ENCODE measurements at regions not wholly inside any gene's neighbourhood (a gene's known extent, or its start where the extent isn't known, plus 50 kb on each side); places are given as distances from the start of the nearest gene placed in this dataset.
"Not testable (repeated sequence)": the region's sequence is repeated elsewhere in the genome, so short reads cannot be mapped to it uniquely, and the experiment has no call there.

DNA sequence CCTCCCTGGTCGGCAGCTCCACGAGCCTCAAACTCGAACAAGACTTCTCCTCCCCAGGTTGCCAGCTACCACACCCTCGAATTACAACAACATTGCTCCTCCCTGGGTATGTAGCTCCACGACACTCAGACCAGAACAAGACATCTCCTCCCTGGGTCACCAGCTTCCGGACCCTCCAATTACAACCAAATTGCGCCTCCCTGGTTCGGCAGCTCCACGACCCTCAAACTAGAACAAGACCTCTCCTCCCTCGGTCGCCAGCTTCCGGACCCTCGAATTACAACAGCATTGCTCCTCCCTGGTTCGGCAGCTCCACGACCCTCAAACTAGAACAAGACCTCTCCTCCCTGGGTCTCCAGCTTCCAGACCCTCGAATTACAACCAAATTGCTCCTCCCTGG lies 315.3 kb downstream of the PREX1 start:
- not testable (repeated sequence) for H3K4me1 Mint-ChIP-seq, H3K4me3 Mint-ChIP-seq, H3K27me3 Mint-ChIP-seq, H3K36me3 Mint-ChIP-seq, H3K9me3 Mint-ChIP-seq, H3K27ac Mint-ChIP-seq

DNA sequence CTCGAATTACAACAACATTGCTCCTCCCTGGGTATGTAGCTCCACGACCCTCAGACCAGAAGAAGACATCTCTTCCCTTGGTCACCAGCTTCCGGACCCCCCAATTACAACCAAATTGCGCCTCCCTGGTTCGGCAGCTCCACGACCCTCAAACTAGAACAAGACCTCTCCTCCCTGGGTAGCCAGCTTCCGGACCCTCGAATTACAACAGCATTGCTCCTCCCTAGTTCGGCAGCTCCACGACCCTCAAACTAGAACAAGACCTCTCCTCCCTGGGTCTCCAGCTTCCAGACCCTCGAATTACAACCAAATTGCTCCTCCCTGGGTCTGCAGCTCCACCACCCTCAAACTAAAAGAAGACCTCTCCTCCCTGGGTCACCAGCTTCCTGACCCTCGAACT lies 322.7 kb downstream of the PREX1 start:
- not testable (repeated sequence) for H3K27me3 Mint-ChIP-seq, H3K36me3 Mint-ChIP-seq, H3K9me3 Mint-ChIP-seq, H3K4me3 Mint-ChIP-seq, H3K4me1 Mint-ChIP-seq, H3K27ac Mint-ChIP-seq

DNA sequence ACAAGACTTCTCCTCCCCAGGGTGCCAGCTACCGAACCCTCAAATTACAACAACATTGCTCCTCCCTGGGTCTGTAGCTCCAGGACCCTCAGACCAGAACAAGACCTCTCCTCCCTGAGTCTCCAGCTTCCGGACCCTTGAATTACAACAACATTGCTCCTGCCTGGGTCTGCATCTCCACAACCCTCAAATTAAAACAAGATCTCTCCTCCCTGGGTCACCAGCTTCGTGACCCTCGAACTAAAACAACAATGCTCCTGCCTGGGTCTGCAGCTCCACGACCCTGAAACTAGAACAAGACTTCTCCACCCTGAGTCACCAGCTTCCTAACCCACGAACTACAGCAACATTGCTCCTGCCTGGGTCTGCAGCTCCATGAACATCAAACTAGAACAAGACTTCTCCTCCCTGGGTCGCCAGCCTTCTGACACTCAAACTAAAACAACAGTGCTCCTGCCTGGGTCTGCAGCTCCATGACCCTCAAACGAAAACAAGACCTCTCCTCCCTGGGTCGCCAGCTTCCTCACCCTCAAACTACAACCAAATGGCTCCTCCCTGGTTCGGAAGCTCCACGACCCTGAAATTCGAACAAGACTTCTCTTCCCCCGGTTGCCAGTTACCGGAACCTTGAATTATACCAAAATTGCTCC lies 324.5 kb downstream of the PREX1 start:
- H3K4me1 Mint-ChIP-seq: no peaks in the 10 kb centered on the region
- no peak overlapping the region for H3K27ac Mint-ChIP-seq
- peaks cover 1% of the 10 kb centered on the region for H3K27me3 Mint-ChIP-seq
- no peaks in the 10 kb centered on the region for H3K9me3 Mint-ChIP-seq
- no peaks in the 10 kb centered on the region for H3K36me3 Mint-ChIP-seq
- H3K4me3 Mint-ChIP-seq: no peak overlapping the region

DNA sequence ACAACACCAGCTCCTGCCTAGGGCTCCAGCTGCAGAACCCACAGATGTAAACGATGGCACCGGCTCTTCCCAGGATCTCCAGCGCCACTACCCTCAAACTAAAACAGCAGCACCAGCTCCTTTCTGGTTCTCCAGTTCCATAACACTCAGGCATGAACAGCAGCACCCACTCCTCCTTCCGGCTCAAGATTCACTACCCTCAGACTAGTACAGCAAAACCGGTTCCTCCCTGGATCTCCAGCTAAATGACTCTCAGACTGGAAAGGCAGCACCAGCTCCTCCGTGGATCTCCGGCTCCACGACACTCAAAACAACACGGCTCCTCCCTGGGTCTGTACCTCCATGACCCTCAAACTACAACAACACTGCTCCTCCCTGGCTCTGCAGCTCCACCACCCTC lies 325.0 kb downstream of the PREX1 start:
- Mint-ChIP-seq H3K9me3 (no peaks in the 10 kb centered on the region), H3K4me3 (no peak overlapping the region), H3K27ac (no peak overlapping the region), H3K4me1 (no peaks in the 10 kb centered on the region), H3K36me3 (no peaks in the 10 kb centered on the region), H3K27me3 (peaks cover 1% of the 10 kb centered on the region)

DNA sequence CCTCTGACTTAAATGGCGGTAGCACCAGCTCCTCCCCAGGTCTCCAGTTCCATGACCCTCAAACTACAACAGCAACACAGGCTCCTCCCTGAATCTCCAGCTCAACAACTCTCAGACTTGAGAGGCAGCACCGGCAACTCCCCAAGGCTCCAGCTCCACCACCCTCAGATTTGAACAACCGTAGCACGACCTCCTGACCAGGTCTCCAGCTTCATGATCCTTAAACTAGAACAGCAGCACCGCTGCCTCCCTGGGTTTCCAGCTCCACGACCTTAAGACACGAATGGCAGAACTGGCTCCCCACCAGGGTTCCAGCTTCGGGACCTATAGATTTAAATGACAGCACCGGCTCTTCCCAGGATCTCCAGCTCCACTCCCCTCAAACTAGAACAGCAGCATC lies 325.8 kb downstream of the PREX1 start:
- Mint-ChIP-seq H3K27me3 (peaks cover 1% of the 10 kb centered on the region), H3K4me3 (no peak overlapping the region), H3K36me3 (no peaks in the 10 kb centered on the region), H3K4me1 (no peaks in the 10 kb centered on the region), H3K27ac (no peak overlapping the region), H3K9me3 (no peaks in the 10 kb centered on the region)

DNA sequence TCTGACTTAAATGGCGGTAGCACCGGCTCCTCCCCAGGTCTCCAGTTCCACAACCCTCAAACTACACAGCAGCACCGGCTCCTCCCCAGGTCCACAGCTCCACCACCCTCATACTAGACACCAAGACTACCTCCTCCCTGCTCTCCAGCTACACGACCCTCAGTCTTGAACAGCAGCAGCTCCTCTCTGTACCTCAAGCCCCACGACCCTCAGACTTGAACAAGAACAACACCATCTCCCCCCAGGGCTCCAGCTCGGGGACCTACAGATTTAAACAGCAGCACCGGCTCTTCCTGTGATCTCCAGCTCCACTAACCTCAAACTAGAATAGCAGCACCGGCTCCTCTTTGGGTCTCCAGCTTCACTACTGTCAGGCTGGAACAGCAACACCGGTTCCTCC lies 326.9 kb downstream of the PREX1 start:
- H3K27me3 Mint-ChIP-seq, H3K27ac Mint-ChIP-seq, H3K4me3 Mint-ChIP-seq, H3K36me3 Mint-ChIP-seq, H3K4me1 Mint-ChIP-seq, H3K9me3 Mint-ChIP-seq: not testable (repeated sequence)

DNA sequence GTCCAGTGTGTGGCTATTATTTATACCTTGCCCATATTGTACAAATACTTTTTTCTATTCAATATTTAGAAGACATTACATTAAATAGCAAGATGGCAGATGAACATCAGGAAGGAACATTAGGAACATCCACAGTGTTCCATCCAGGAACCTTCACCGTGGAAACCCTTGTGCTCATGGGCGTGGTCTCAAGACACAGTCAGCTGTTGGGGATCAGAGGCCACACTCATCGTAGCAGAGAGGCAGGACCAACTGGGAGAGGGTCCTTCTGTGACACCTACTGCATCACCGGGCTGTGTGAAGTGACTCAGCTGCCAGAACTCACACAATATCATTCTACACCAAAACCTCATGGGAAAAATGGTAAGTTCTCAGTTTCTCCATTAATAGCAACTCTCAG lies 328.9 kb downstream of the PREX1 start:
- H3K4me1 Mint-ChIP-seq, H3K9me3 Mint-ChIP-seq, H3K27ac Mint-ChIP-seq, H3K4me3 Mint-ChIP-seq, H3K27me3 Mint-ChIP-seq, H3K36me3 Mint-ChIP-seq: not testable (repeated sequence)

DNA sequence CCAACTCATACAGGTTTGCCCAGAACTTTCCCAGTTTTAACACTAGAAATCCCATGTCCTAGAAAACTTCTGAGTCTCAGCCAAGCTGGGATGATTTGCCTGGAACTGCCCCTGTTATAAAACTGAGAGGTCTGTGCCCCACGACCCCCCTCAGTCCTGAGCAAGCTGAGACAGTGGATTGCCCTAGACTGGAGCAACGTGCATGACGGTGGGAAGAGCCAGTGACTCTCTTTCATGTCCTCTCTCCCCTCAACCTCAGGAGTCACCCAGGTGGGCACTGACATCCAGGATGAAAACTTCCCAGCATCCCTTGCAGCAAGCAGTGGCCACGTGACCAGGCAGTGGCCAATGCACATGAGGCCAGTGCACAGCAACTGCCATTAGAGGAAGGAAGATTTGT lies 329.7 kb downstream of the PREX1 start:
- H3K4me3 Mint-ChIP-seq, H3K27me3 Mint-ChIP-seq, H3K4me1 Mint-ChIP-seq, H3K9me3 Mint-ChIP-seq, H3K36me3 Mint-ChIP-seq, H3K27ac Mint-ChIP-seq: not testable (repeated sequence)

DNA sequence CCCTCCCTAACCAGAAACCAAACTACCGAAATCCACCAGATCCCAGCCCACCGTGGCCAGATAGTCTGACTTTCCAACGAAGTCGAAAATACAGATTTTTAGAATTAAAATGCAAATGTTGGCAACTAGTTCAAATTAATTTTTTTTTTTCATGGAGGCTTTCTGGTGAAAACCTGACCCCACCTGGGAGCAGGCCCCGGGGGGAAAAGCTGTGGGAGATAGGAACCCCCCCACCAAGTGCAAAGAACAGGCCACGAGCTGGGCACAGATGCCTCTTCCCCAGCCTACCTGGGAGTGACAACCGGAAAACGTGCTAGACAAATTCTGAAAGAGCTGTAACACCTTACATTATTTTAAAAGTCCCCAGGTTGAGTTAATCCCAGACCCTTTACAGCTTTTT lies 333.8 kb downstream of the PREX1 start:
- Mint-ChIP-seq H3K4me1 (no peaks in the 10 kb centered on the region), H3K27me3 (peaks cover 1% of the 10 kb centered on the region), H3K9me3 (no peaks in the 10 kb centered on the region), H3K36me3 (no peaks in the 10 kb centered on the region), H3K4me3 (no peak overlapping the region), H3K27ac (no peak overlapping the region)

DNA sequence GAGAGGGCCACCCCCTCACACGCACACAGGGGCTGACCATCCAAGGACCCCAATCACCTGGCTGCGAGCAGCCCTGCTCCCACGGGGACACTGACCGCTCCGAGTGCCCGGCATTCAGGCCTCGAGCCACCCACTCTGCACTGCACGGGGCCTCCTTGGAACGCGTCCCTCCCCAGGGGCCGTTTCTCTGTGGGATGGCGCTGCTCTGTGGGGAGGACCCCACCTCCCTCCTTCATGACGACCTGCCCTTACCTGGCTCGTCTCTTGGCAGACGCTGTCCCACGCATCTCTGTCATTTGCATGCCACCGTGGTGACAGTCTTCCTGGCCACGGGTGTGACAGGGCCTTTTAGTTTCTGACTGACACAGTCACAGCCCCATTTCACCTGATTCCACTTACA lies 334.5 kb downstream of the PREX1 start:
- H3K9me3 Mint-ChIP-seq, H3K36me3 Mint-ChIP-seq, H3K27me3 Mint-ChIP-seq, H3K4me3 Mint-ChIP-seq, H3K27ac Mint-ChIP-seq, H3K4me1 Mint-ChIP-seq: not testable (repeated sequence)

DNA sequence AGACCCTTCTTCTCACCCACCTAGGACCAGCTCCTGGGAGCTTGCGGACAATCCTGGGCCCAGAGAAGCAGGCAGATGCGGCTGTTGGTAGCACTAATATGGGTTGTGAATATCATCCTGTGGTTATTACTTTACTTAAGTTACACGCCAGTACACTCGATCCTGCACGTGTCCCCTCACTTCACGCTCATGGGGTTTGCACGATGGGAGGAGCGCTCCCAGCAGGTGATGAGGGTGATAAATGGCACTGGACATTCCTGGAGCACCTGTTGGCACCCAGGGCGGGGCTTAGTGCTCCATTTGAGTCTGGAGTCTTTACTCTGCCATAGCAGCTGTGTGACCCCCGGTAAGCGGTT lies 335.1 kb downstream of the PREX1 start:
- Mint-ChIP-seq H3K27ac (no peak overlapping the region), H3K27me3 (peaks cover 1% of the 10 kb centered on the region), H3K4me3 (no peak overlapping the region), H3K4me1 (no peaks in the 10 kb centered on the region), H3K9me3 (no peaks in the 10 kb centered on the region), H3K36me3 (no peaks in the 10 kb centered on the region)

DNA sequence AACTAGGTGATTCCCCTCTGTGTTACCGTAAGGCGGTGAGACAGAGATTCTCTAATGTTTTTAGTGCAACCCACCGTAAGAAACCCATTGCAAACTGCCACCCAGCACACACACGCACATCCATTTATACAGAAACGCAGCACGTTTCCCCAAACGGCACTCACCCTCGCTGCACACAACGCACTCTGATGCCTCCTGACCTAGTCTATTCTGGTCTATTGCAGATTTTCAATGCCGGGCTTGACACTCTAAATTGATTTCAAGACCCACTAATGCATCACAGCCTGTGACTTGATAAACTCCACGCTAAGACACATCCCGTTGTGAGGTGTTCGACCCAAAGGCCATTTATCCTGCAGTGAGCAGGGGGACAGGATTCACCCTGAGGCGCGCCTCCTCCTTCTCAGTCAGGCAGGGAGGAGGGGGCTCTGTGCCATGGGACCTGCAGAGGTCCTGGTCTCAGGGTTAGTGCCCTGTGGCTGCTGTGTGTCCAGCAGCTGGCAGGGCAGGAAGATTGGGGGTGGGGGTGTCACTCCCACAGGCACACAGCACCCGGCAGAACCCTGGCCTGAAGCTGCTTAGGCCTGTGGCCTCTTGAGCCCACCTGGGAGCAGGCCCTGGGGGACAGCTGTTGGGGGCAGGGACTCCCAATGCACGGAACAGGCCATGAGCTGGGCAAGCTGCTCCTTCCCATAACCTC lies 335.6 kb downstream of the PREX1 start:
- H3K27ac Mint-ChIP-seq: no peak overlapping the region
- no peaks in the 10 kb centered on the region for H3K4me1 Mint-ChIP-seq
- no peaks in the 10 kb centered on the region for H3K9me3 Mint-ChIP-seq
- H3K4me3 Mint-ChIP-seq: no peak overlapping the region
- peaks cover 1% of the 10 kb centered on the region for H3K27me3 Mint-ChIP-seq
- H3K36me3 Mint-ChIP-seq: no peaks in the 10 kb centered on the region

DNA sequence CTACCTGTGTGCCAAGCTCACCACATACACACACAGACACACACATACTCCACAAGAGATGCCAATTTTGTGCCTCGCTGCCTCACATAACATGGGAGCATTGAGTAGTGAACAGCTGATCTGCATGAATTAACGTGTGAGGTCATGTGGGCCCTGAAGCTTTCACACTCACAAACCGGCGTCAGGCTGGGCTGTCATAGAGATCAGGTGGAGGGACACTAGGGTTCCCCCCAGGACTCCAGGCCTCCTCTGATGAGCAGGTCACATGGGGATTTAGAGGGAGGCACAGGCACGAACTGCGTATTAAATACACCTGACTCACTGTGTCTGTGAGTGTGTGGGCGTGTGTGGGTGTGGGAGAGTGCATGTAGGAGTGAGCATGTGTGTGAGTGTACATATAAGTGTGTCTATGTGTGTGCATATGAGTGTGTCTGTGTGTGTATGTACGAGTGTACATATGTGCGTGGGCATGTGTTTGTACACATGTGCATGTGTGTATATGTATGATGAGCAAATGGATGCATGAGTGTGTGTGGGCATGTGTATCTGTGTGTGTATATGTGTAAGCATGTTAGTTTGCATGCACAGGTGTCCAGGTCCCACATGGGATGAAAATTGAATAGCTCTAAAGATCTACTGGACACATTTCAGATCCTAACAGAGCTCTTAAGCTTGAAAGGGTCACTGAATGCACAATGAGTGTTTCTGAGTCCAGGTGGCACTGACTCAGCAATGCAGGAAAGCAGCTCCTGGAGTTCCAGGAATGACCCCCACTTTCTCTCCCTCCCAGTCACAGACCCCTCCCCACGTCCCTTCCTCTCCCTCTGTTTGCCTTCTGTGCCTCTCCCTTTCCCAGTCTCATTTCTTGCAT lies 336.6 kb downstream of the PREX1 start:
- no peaks in the 10 kb centered on the region for H3K9me3 Mint-ChIP-seq
- peaks cover 4% of the 10 kb centered on the region for H3K27me3 Mint-ChIP-seq
- H3K36me3 Mint-ChIP-seq: no peaks in the 10 kb centered on the region
- H3K4me3 Mint-ChIP-seq: no peak overlapping the region
- H3K4me1 Mint-ChIP-seq: no peaks in the 10 kb centered on the region
- H3K27ac Mint-ChIP-seq: no peak overlapping the region

DNA sequence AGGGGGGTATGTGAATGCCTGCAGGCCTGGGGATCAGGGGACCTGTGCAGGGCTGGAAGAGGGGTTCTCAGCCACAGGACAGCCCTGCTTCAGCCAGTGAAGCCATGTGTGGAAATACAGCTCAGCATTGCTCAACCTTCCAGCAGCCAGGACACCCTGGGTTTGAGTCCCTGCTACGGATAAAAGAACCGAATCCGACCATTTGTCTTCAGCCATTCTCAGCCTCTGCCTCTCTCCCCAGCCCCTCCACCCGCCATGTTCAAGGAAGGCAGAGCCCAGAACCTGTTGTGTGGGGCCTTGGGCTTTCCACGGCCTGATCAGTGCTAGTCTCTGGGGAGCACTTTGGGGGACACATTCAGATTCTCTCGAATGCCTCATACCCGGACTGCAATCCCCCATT lies 337.5 kb downstream of the PREX1 start:
- not testable (repeated sequence) for H3K27me3 Mint-ChIP-seq, H3K27ac Mint-ChIP-seq, H3K9me3 Mint-ChIP-seq, H3K36me3 Mint-ChIP-seq, H3K4me1 Mint-ChIP-seq, H3K4me3 Mint-ChIP-seq

DNA sequence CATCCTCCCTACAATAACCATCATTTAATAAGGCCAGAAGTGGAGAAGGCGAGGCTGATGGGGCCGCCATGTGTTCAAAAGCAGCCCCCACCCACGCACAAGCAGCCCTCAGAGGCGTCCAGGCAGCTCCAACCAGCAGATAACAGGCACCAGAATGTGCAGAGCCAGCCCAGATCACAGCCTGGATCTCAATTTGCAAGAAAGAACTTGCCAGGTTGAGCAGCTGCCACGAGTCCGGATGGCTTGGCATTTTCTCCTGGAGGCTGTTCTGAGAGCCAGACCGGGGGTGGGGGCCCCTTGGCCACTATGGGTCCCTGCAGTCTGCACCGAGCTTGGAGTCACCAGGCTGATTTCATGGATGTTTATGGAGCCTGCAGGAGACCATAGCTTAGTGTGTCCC lies 338.1 kb downstream of the PREX1 start:
- Mint-ChIP-seq H3K27me3 (peaks cover 8% of the 10 kb centered on the region), H3K27ac (no peak overlapping the region), H3K4me1 (no peaks in the 10 kb centered on the region), H3K4me3 (no peak overlapping the region), H3K36me3 (no peaks in the 10 kb centered on the region), H3K9me3 (no peaks in the 10 kb centered on the region)

DNA sequence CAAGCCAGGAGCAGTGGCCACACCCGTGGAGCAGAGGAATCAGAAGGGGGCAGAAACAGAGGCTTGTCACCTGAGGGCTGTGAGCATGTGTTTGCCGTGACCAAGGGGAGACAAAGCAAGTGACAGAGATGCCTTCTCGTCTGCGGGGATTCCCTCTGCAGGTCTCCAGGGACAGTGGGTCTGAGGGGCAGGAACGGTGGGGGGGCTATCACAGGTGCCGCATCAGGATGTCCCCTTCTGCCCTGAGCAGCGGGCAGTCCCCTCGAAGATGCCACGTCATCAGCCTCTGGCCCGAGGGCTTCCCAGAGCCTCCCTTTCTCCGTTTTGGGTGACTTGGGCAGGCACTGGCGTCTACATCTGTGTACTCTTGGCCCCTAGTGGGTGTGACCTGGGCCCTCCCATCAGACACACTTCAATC lies 338.7 kb downstream of the PREX1 start:
- Mint-ChIP-seq H3K9me3 (no peaks in the 10 kb centered on the region), H3K4me1 (no peaks in the 10 kb centered on the region), H3K27me3 (peaks cover 8% of the 10 kb centered on the region), H3K4me3 (no peak overlapping the region), H3K27ac (no peak overlapping the region), H3K36me3 (no peaks in the 10 kb centered on the region)

Measured in activated naive CD4-positive, alpha-beta T cell treated with anti-CD3 and anti-CD28 coated beads, Interleukin-2, amount 50 U/mL, for 24 hours (primary cell).